D721Med (cell line): ENCODE measurements at regions not wholly inside any gene's neighbourhood (a gene's known extent, or its start where the extent isn't known, plus 50 kb on each side); places are given as distances from the start of the nearest gene placed in this dataset.

Experiments
- DNase-seq: peaks from one replicate; pipeline ENCODE4 v3.0.0; 2011; ENCODE audit warnings: low spot score; ENCODE audit not compliant: insufficient read length
- FAIRE-seq: peaks from 2 replicates; lab custom pipeline; 2011; peaks lifted over from hg19 to GRCh38; lab: Jason Lieb, UNC
- TF ChIP-seq, protein P1 (sequence below): IDR thresholded peaks from 2 replicates; pipeline ENCODE4 v1.5.1; 2012; ENCODE audit warnings: mild to moderate bottlenecking, control low read depth; ENCODE audit not compliant: insufficient read depth; ENCODE audit errors: missing control alignments

DNA sequence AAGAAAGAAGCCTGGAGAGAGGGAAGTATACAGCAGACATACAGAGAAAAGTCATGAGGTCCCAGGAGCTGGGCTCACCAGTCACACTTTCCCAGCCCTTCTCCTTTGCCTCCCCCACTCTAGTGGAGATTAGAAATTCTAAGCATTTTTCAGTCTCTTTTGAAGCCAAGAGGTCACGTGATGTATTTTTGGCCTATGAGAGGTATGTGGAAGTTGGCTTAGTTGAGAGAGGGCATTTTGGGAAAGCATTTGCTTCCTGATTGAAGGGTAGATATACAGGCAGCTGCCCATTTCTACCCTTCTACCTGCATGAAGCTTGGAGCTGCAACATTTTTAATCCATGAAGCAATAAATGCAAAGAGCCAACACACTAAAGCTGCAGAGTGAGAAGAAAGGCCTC is 106.0 kb upstream of the TNFAIP3 start:
- TF ChIP-seq, protein P1, sequence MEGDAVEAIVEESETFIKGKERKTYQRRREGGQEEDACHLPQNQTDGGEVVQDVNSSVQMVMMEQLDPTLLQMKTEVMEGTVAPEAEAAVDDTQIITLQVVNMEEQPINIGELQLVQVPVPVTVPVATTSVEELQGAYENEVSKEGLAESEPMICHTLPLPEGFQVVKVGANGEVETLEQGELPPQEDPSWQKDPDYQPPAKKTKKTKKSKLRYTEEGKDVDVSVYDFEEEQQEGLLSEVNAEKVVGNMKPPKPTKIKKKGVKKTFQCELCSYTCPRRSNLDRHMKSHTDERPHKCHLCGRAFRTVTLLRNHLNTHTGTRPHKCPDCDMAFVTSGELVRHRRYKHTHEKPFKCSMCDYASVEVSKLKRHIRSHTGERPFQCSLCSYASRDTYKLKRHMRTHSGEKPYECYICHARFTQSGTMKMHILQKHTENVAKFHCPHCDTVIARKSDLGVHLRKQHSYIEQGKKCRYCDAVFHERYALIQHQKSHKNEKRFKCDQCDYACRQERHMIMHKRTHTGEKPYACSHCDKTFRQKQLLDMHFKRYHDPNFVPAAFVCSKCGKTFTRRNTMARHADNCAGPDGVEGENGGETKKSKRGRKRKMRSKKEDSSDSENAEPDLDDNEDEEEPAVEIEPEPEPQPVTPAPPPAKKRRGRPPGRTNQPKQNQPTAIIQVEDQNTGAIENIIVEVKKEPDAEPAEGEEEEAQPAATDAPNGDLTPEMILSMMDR: no peak
- FAIRE-seq (no peak), DNase-seq (no peak)

DNA sequence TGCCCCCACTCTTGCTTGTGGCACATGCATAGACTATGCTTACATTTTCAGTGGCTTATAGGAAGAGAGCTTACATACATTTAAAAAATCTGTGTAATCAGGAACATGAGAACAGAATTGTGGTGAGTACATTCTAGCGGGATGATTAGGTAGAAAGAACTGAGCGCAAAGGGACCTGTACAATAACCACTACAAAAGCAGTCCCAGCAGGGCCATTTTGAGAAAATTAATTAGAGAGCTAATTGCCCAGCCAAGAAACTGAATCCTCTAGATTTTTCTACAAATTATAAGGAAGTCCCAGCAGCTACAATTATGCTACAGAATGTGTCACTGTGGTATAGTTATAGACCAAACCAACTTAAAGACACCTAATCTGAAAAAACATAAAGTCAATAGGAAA is 105.6 kb upstream of the TNFAIP3 start:
- DNase-seq: no peak
- TF ChIP-seq, protein P1: no peak
- no peak for FAIRE-seq

DNA sequence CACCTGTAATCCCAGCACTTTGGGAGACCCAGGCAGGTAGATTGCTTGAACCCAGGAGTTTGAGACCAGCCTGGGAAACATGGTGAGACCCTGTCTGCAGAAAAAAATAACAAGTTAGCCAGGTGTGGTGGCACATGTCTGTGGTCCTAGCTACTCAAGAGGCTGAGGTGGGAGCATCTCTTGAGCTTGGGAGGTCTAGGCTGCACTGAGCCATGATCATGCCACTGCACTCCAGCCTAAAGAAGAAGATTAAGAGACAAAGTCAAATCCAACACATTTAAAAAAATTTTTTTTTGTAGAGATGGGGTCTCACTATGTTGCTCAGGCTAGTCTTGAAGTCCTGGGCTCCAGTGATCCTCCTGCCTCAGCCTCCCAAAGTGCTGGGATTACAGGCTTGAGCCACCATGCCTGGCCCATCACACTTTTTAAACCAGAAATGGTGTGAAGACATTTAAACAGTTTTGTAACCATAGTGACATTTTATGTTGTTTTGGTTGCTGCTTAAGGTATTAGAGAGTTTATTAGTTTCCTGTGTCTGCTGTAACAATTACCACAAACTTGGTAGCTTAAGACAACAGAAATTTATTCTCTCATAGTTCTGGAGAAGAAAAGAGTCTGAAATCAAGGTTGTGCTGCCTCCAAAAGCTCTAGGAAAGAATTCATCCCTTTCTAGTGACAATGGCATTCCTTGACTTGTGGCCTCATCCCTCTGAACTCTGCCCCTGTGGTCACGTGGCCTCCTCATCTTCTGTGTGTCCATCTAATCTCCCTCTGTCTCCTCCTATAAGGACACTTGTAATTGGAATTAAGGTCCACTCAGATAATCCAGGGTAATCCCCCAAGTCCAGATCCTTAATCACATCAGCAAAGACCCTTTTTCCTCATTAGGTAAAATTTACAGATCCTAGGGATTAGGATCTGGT is 104.6 kb upstream of the TNFAIP3 start:
- DNase-seq: no peak
- TF ChIP-seq, protein P1: no peak
- no peak for FAIRE-seq

DNA sequence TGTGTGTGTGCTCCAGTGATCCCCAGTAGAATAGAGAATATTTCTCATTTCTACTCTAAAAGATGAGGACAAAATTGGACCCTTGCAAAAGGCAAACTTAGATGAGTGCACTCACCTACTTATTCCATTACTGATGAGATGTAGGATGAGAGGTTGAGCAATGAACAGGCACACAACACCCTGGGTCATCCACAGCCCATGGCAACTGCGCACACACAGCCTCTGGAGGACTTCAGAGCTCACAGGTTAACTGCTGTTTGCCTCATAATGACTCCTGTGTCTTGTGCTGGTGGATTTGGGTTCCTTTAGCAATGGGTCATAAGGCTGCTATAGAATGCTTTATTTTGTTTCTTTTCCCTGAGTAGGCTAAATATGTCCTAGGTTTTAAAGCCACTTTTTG is 103.6 kb upstream of the TNFAIP3 start:
- TF ChIP-seq, protein P1: no peak
- FAIRE-seq: no peak
- no peak for DNase-seq

DNA sequence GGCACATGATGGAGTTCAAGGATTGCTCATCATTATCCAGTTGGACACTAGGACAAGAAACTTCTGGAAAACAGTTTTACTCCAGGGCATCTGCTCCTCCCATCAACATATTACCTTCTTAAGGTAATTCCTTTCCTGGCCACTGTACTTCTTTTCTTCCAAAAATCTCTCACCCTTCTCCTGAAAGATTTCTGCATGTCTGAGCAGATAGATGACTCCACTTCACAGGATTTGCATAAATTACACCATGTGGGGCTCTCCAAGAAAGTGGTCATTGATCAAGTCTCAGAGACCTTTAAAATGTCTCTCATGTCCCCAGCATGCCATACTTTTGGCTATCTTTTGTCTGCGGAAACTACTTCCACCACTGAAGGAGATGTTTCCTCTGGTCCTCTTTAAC is 103.2 kb upstream of the TNFAIP3 start:
- TF ChIP-seq, protein P1: no peak
- DNase-seq: no peak
- FAIRE-seq: no peak

DNA sequence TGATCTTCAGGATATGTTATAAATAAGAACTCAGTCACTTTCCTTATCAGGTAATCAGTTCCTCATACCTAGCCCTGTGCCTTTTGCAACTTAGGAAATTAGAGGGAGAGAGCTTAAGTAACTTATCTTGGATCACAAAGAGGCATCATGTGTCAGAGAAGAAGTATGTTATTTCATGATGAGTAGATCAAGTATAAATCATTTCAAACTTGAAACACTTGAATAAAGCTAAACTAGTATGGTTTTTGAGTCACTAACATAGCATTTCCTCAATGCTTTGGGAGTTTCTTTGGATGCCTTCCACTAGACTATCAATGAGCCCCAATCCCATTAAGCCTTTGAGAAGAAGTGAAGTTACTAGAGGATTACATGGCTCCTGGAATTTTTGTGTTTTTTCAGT is 102.6 kb upstream of the TNFAIP3 start:
- TF ChIP-seq, protein P1: no peak
- DNase-seq (no peak), FAIRE-seq (no peak)

DNA sequence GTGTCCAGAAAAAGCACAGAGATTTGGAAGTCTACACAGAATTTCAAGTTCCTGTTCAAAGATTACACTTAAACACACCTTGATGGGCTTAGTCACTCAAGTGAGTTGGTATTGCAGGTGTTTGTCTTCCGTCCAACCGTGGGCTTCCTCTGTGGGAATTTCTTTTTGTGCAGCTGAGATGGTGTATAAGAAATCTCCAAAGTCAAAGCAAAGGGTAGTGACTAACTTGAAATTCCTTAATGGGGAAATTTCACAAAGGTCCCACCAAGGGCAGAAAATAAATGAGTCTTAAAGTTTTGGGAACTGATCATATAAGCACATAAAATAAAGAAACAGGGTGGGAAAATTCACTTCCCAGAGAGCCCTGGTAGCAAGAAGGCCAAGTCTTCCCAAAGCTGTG is 102.0 kb upstream of the TNFAIP3 start:
- no peak for DNase-seq
- TF ChIP-seq, protein P1: no peak
- no peak for FAIRE-seq
